PFSK-1 (cell line): ENCODE measurements at regions not wholly inside any gene's neighbourhood (a gene's known extent, or its start where the extent isn't known, plus 50 kb on each side); places are given as distances from the start of the nearest gene placed in this dataset.

ENCODE experiments used
- POLR2AphosphoS5 ChIP-seq: IDR thresholded peaks from 2 replicates; pipeline ENCODE4 v1.6.1; 2012; ENCODE audit warnings: low read depth, mild to moderate bottlenecking, control low read depth, low read length, moderate library complexity
- REST ChIP-seq, 2 experiments: IDR thresholded peaks; 2 replicates each; pipeline versions ENCODE4 v1.6.1 to v1.8.0; 2011 to 2012; ENCODE audit warnings: low read depth in 2 of 2, low read length in 2 of 2, control low read depth in 1 of 2, inconsistent platforms in 1 of 2, mild to moderate bottlenecking in 1 of 2, moderate library complexity in 1 of 2; ENCODE audit not compliant: insufficient read depth in 1 of 2
- TAF1 ChIP-seq: IDR thresholded peaks from 2 replicates; pipeline ENCODE4 v1.6.1; 2012; ENCODE audit warnings: low read length, control low read depth, borderline replicate concordance; ENCODE audit not compliant: insufficient read depth

GRCh38 chr5:6202149-6202967 is 176.0 kb downstream of the MED10 start:
- TF ChIP-seq POLR2AphosphoS5 (no peak), REST (IDR thresholded peaks at IDR 0.05; ENCODE audit: insufficient read depth in 1 of 2, low read depth in 2 of 2, low read length in 2 of 2) (no peak), TAF1 (no peak)
